Esophagus squamous epithelium (tissue), 4 donors: ENCODE measurements at regions not wholly inside any gene's neighbourhood (a gene's known extent, or its start where the extent isn't known, plus 50 kb on each side); places are given as distances from the start of the nearest gene placed in this dataset.

Experiments used
- POLR2A ChIP-seq, 4 donors: fragments of 450-650 bp; IDR thresholded peaks; one replicate each; pipeline ENCODE4 v1.6.1; 2017; ENCODE audit warnings: antibody characterized with exemption in 4 of 4, mild to moderate bottlenecking in 4 of 4, moderate library complexity in 3 of 4
- TF ChIP-seq, protein P1 (sequence below), 6 experiments: fragments of 450-650 bp in 4 of 6; fragments of 200-600 bp in 2 of 6; sonication (generic) in 2 of 6; IDR thresholded peaks; one replicate each; pipeline ENCODE4 v1.5.1; 2016 to 2019; ENCODE audit warnings: antibody characterized with exemption in 6 of 6, mild to moderate bottlenecking in 4 of 6, moderate library complexity in 4 of 6

DNA sequence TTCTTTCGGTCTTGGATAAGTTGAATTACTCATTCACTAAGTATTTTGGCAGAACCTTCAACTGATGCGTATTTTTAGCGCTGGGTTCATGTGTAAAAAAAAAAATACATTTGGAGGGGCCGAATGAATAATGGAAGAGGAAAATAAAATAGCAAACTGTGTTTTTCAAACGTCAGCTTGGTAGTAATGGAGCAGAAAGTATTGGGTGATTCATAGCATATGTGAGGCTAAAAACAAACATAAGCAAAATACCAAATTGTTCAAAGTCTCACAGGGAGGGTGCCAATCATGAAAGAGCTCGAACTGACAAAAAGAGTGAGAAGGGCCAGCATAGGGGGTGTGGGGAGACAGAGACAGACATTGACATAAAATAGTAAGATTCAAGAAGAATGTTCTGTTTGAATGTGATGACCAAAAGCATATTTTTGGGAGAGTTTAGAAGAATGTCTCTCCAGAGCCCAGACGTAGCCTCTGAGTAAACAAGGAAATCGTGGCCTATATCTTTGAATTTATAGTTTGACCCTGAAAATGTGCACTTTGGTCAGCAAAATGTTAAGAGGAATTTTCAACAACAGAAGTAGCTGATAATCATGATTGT is 174.9 kb upstream of the HMHB1 start:
- TF ChIP-seq, protein P1, sequence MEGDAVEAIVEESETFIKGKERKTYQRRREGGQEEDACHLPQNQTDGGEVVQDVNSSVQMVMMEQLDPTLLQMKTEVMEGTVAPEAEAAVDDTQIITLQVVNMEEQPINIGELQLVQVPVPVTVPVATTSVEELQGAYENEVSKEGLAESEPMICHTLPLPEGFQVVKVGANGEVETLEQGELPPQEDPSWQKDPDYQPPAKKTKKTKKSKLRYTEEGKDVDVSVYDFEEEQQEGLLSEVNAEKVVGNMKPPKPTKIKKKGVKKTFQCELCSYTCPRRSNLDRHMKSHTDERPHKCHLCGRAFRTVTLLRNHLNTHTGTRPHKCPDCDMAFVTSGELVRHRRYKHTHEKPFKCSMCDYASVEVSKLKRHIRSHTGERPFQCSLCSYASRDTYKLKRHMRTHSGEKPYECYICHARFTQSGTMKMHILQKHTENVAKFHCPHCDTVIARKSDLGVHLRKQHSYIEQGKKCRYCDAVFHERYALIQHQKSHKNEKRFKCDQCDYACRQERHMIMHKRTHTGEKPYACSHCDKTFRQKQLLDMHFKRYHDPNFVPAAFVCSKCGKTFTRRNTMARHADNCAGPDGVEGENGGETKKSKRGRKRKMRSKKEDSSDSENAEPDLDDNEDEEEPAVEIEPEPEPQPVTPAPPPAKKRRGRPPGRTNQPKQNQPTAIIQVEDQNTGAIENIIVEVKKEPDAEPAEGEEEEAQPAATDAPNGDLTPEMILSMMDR (IDR thresholded peaks at IDR 0.05): no peak
- no peak for TF ChIP-seq POLR2A (IDR thresholded peaks at IDR 0.05)
